Activated CD4-positive, alpha-beta memory T cell treated with anti-CD3 and anti-CD28 coated beads, Interleukin-2, amount 10 ng/mL, durations not matched to agents 7 days and 5 days (primary cell): ENCODE measurements at regions not wholly inside any gene's neighbourhood (a gene's known extent, or its start where the extent isn't known, plus 50 kb on each side); places are given as distances from the start of the nearest gene placed in this dataset.

Source experiments
- CTCF ChIA-PET: fragments of 350-600 bp; sonication (Branson Sonifier 250); formaldehyde crosslinking; loops from one replicate; lab custom pipeline; 2021; ENCODE audit warnings: antibody characterized with exemption, inconsistent platforms; lab: Charles Lee
- POLR2A ChIA-PET: fragments of 350-600 bp; sonication (Branson Sonifier 250); formaldehyde crosslinking; loops from one replicate; lab custom pipeline; 2021; ENCODE audit warnings: antibody characterized with exemption; lab: Charles Lee
- DNase-seq: peaks from one replicate; pipeline ENCODE4 v3.0.0-alpha.2; 2020
- H3K27ac Mint-ChIP-seq: one replicate; pipeline ENCODE4 v1.8.0; 2021; ENCODE audit warnings: mild to moderate bottlenecking, mixed read lengths
- H3K27me3 Mint-ChIP-seq: one replicate; pipeline ENCODE4 v1.8.0; 2021; ENCODE audit warnings: mixed read lengths
- H3K36me3 Mint-ChIP-seq: one replicate; pipeline ENCODE4 v1.8.0; 2021; ENCODE audit warnings: low read depth, mixed read lengths
- H3K4me1 Mint-ChIP-seq: one replicate; pipeline ENCODE4 v1.8.0; 2021; ENCODE audit warnings: mixed read lengths
- H3K4me3 Mint-ChIP-seq: one replicate; pipeline ENCODE4 v1.8.0; 2021; ENCODE audit warnings: mild to moderate bottlenecking, mixed read lengths
- H3K9me3 Mint-ChIP-seq: one replicate; pipeline ENCODE4 v1.8.0; 2021; ENCODE audit warnings: mixed read lengths

DNA sequence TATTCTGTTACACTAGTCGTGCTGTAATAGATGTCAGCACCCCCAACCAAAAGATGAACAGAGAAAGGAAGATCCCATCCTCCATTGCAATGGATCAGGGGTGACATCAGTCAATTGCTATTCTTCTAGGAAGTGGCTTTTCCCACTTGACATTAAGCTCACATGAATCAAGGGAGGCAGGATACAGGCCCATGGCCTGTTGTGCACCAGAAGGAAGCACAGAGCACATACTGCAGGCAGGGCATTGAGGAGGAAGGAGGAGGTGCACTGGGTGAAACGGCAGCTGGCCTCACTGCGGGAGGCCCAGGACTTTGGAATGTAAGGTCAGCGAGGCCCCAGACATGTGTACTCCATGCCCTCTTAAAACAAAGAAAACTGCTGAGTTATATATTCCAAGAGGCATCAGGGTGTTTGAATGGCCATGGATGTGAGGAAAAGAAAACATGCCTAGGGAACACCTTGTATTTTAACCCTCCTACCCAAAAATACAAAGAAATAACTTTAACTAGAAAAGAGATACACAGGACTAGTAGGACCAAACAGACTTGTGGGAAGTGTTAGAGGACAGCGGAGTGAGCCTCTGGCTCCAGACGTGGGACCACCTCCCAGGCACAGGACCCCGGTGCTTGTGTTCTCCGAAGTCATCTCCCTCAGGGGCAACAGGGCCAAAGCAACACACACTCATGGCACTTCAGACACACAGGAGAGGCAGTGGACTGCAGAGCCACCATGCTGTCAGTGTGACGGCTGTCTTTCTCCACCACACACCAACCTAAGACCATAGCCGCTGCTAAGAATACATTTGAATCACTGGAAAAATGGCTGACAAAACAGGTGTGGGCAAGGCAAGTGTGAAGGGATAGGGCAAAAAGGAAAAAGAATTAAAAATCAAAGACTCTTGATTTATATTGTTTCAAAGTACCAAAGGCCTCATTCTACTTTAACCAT, 51.4 kb upstream of the RIOK3 start:
- DNase-seq = no peak
- POLR2A ChIA-PET = no interaction called here
- Mint-ChIP-seq H3K27me3 (no peaks in the 10 kb centered on the region), H3K4me3 (no peak overlapping the region), H3K4me1 (peaks cover 3% of the 10 kb centered on the region), H3K36me3 (peaks cover 4% of the 10 kb centered on the region), H3K9me3 (no peaks in the 10 kb centered on the region), H3K27ac (no peak overlapping the region)
- CTCF ChIA-PET = no interaction called here
